Activated B cell treated with CpG ODN at 0.5 μM for 24 hours (primary cell): ENCODE measurements at regions not wholly inside any gene's neighbourhood (a gene's known extent, or its start where the extent isn't known, plus 50 kb on each side); places are given as distances from the start of the nearest gene placed in this dataset.

ENCODE experiments used
- ATAC-seq: fragments of 200-7000 bp; cut with Tn5 transposase; one replicate; pipeline ENCODE4 v1.10.0; 2021; ENCODE audit warnings: low read depth, mild to moderate bottlenecking, moderate library complexity
- CTCF ChIA-PET: fragments of 350-600 bp; sonication (Branson Sonifier 250); formaldehyde crosslinking; loops from one replicate; lab custom pipeline; 2021; ENCODE audit warnings: antibody characterized with exemption; lab: Charles Lee
- POLR2A ChIA-PET: fragments of 350-600 bp; sonication (Branson Sonifier 250); formaldehyde crosslinking; loops from one replicate; lab custom pipeline; 2021; ENCODE audit warnings: antibody characterized with exemption; lab: Charles Lee
- DNase-seq: peaks from one replicate; pipeline ENCODE4 v3.0.0; 2022
- H3K27ac Mint-ChIP-seq: one replicate; pipeline ENCODE4 v1.8.0; 2020; ENCODE audit warnings: mixed read lengths
- H3K27me3 Mint-ChIP-seq: one replicate; pipeline ENCODE4 v1.8.0; 2021; ENCODE audit warnings: mixed read lengths
- H3K36me3 Mint-ChIP-seq: one replicate; pipeline ENCODE4 v1.8.0; 2021; ENCODE audit warnings: low read depth, mixed read lengths
- H3K4me1 Mint-ChIP-seq: one replicate; pipeline ENCODE4 v1.8.0; 2021; ENCODE audit warnings: mixed read lengths
- H3K4me3 Mint-ChIP-seq: one replicate; pipeline ENCODE4 v1.8.0; 2020; ENCODE audit warnings: mild to moderate bottlenecking, mixed read lengths
- H3K9me3 Mint-ChIP-seq: one replicate; pipeline ENCODE4 v1.8.0; 2020; ENCODE audit warnings: mixed read lengths
- intact Hi-C: fragments of 100-400 bp; cut with micrococcal nuclease; formaldehyde crosslinking; loops from one replicate; pipeline ENCODE4 v1.15.1; 2024
- TF ChIP-seq, protein P1 (sequence below): fragments of 200-600 bp; IDR thresholded peaks from one replicate; pipeline ENCODE4 v1.8.0; 2022; ENCODE audit warnings: antibody characterized with exemption, mild to moderate bottlenecking

DNA sequence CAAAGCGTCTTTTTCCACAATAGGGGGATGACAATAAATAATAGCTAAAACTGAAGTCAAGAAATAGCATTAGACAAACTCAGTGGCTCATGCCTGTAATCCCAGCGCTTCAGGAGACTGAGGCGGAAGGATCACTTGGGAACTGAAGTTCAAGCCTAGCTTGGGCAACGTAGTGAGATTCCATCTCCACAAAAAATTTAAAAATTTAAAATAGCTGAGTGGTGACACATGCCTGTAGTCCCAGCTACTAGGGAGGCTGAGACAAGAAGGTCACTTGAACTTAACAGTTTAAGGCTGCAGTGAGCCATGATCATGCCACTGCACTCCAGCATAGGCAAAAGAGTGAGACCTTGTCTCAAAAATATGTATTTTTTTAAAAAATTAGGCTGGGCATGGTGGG lies 107.9 kb downstream of the AKR1D1 start:
- H3K27ac Mint-ChIP-seq, result no peak overlapping the region
- TF ChIP-seq, protein P1, sequence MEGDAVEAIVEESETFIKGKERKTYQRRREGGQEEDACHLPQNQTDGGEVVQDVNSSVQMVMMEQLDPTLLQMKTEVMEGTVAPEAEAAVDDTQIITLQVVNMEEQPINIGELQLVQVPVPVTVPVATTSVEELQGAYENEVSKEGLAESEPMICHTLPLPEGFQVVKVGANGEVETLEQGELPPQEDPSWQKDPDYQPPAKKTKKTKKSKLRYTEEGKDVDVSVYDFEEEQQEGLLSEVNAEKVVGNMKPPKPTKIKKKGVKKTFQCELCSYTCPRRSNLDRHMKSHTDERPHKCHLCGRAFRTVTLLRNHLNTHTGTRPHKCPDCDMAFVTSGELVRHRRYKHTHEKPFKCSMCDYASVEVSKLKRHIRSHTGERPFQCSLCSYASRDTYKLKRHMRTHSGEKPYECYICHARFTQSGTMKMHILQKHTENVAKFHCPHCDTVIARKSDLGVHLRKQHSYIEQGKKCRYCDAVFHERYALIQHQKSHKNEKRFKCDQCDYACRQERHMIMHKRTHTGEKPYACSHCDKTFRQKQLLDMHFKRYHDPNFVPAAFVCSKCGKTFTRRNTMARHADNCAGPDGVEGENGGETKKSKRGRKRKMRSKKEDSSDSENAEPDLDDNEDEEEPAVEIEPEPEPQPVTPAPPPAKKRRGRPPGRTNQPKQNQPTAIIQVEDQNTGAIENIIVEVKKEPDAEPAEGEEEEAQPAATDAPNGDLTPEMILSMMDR, result no peak
- DNase-seq (no peak), ATAC-seq (no peak)
- intact Hi-C loops, result no loop called here
- POLR2A ChIA-PET, result no interaction called here
- H3K36me3 Mint-ChIP-seq, result no peaks in the 10 kb centered on the region
- no peak overlapping the region for H3K4me3 Mint-ChIP-seq
- peaks cover 9% of the 10 kb centered on the region for H3K9me3 Mint-ChIP-seq
- H3K4me1 Mint-ChIP-seq, result no peaks in the 10 kb centered on the region
- no peaks in the 10 kb centered on the region for H3K27me3 Mint-ChIP-seq
- CTCF ChIA-PET, result no interaction called here

DNA sequence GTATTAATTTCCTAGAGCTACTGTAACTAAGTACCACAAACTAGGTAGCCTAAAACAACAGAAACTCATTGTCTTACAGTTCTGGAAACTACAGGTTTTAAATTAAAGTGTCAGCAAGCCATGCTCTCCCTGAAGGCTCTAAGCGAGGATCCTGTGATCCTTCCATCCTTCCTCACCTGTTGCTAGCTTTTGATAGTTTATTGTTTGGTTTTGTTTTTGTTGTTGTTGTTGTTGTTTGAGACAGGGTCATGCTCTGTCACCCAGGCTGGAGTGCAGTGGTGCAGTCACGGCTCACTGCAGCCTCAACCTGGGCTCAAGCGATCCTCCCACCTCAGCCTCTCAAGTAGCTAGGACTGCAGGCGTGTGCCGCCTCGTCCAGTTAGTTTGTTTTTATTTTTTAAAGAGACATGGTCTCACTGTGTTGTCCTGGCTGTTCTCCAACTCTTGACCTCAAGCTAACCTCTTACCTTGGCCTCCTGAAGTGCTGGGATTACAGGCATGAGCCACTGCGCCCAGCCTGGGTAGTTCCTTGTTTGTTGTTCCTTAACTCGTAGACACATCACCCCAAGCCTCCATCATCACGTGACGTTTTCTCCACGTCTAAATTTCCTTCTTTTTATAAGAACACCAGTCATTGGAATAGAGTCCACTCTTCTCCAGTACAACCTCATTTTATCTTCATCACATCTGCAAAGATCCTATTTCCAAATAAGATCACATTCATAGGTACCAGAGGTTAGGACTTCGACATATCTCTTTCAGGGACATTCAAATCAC lies 109.1 kb downstream of the AKR1D1 start:
- DNase-seq (no peak), ATAC-seq (no peak)
- CTCF ChIA-PET, result no interaction called here
- H3K27me3 Mint-ChIP-seq, result no peaks in the 10 kb centered on the region
- H3K4me1 Mint-ChIP-seq, result no peaks in the 10 kb centered on the region
- POLR2A ChIA-PET, result no interaction called here
- H3K27ac Mint-ChIP-seq, result no peak overlapping the region
- H3K36me3 Mint-ChIP-seq, result no peaks in the 10 kb centered on the region
- peaks cover 9% of the 10 kb centered on the region for H3K9me3 Mint-ChIP-seq
- TF ChIP-seq, protein P1, result no peak
- intact Hi-C loops, result no loop called here
- no peak overlapping the region for H3K4me3 Mint-ChIP-seq

DNA sequence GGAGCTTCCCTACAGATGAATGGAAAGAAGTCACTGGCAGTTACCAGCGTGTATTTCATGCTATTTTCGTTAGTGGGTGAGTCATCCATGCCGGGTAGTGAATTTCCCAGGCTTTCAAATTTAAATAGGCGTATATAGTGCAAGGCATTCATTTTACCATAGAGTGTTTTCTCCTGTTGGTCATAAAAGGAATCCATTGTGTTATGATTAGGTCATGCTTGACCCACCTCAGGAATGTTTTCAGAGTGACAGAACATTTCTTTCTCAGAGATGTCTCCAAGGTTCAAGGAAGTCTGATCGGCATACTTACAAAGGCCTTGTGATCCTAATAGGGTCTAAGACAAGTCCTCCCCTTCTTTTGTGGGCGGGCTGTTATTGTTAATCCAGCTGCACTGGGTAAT lies 110.7 kb downstream of the AKR1D1 start:
- CTCF ChIA-PET, result no interaction called here
- peaks cover 9% of the 10 kb centered on the region for H3K9me3 Mint-ChIP-seq
- ATAC-seq (no peak), DNase-seq (no peak)
- H3K27ac Mint-ChIP-seq, result no peak overlapping the region
- H3K4me3 Mint-ChIP-seq, result no peak overlapping the region
- intact Hi-C loops, result no loop called here
- POLR2A ChIA-PET, result no interaction called here
- H3K4me1 Mint-ChIP-seq, result no peaks in the 10 kb centered on the region
- no peaks in the 10 kb centered on the region for H3K36me3 Mint-ChIP-seq
- H3K27me3 Mint-ChIP-seq, result no peaks in the 10 kb centered on the region
- TF ChIP-seq, protein P1, result no peak

DNA sequence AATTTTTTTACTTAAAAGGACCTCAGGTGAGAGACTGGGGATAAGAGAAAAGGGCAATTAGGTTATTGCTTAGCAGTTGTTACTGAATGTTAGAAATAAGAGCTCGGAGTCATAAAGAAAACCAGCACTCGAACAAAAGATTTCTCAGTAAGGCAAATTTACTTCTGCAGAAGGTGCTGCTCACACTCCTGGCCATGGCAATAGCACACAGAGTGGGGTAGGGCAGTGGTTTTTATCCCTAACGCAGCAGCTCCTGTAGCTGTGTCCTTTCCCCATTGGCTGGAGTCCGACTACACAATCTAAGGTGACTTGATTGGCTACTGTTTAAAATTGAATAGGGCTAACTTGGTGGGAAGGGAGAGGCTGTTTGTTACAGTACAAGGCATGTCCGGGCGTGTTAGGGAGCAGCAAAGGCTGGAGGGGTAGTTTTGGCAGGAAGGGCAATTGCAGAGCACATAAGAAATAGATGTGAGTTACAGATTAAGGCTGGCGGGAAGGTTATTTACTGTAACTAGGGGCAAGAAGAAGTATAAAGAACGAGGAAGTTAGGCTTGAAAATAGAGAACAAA lies 112.1 kb downstream of the AKR1D1 start:
- no peak overlapping the region for H3K4me3 Mint-ChIP-seq
- CTCF ChIA-PET, result no interaction called here
- TF ChIP-seq, protein P1, result no peak
- intact Hi-C loops, result no loop called here
- ATAC-seq, result no peak
- no peaks in the 10 kb centered on the region for H3K36me3 Mint-ChIP-seq
- H3K27ac Mint-ChIP-seq, result no peak overlapping the region
- no peak for DNase-seq
- no peaks in the 10 kb centered on the region for H3K27me3 Mint-ChIP-seq
- H3K9me3 Mint-ChIP-seq, result peaks cover 8% of the 10 kb centered on the region
- POLR2A ChIA-PET, result no interaction called here
- no peaks in the 10 kb centered on the region for H3K4me1 Mint-ChIP-seq

DNA sequence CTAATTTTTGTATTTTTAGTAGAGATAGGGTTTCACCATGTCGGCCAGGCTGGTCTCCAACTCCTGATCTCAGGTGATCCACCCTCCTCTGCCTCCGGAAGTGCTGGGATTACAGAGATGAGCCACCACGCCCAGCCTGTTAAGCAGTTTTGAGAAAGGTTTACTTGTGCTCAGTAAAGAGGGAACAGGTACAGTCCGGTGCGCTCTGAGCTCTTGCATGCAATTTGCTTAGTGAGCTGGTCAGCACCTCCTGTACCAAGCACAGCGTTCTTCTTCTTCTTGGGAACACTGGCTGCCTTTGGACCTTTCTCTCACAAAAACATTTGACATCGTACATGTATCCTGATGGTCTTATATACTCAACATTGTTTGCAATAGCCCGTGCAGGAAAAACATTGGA lies 118.3 kb downstream of the AKR1D1 start:
- no peak overlapping the region for H3K4me3 Mint-ChIP-seq
- CTCF ChIA-PET, result no interaction called here

More for the DNA sequence above, 118.3 kb downstream of the AKR1D1 start:
- intact Hi-C loops, result no loop called here
- Mint-ChIP-seq H3K9me3 (no peaks in the 10 kb centered on the region), H3K27ac (no peak overlapping the region), H3K4me1 (no peaks in the 10 kb centered on the region), H3K27me3 (peaks cover 4% of the 10 kb centered on the region), H3K36me3 (no peaks in the 10 kb centered on the region)
- POLR2A ChIA-PET, result no interaction called here
- no peak for DNase-seq
- no peak for ATAC-seq
- TF ChIP-seq, protein P1, result no peak
